Endothelial cell of umbilical vein (primary cell): ENCODE measurements at regions not wholly inside any gene's neighbourhood (a gene's known extent, or its start where the extent isn't known, plus 50 kb on each side); places are given as distances from the start of the nearest gene placed in this dataset.

Experiments
- BruUV-seq: library from RNA; stranded (reverse); fragments of 400-500 nt; replicated peaks from 2 replicates; lab custom pipeline; 2021; lab: Mats Ljungman, UMichigan
- CTCF ChIA-PET: fragments of 300-600, 350-600 bp; sonication (Branson Sonifier 250); formaldehyde crosslinking; loops from one replicate; lab custom pipeline; 2021; ENCODE audit warnings: antibody characterized with exemption, inconsistent platforms; lab: Charles Lee
- POLR2A ChIA-PET: fragments of 300-600, 350-600 bp; sonication (Branson Sonifier 250); formaldehyde crosslinking; loops from one replicate; lab custom pipeline; 2021; ENCODE audit warnings: antibody characterized with exemption, inconsistent platforms; lab: Charles Lee
- DNase-seq: peaks from one replicate; pipeline ENCODE4 v3.0.0-alpha.2; 2011; ENCODE audit warnings: low read depth, low spot score
- FAIRE-seq: peaks from 2 replicates; lab custom pipeline; 2011; peaks lifted over from hg19 to GRCh38; lab: Jason Lieb, UNC
- H2AFZ ChIP-seq: 2 replicates; pipeline ENCODE4 v1.6.0; 2012; ENCODE audit warnings: low read depth, low read length, control low read depth, inconsistent platforms
- H3K27ac ChIP-seq: 2 replicates; pipeline ENCODE4 v1.5.1; 2011; ENCODE audit warnings: low read depth, mild to moderate bottlenecking, control low read depth, low read length, moderate library complexity; ENCODE audit not compliant: insufficient read depth
- H3K27me3 ChIP-seq, 2 experiments: 2 replicates each; pipeline versions ENCODE4 v1.6.0 to v1.6.1; 2011; ENCODE audit warnings: low read length in 2 of 2, mixed read lengths in 1 of 2; ENCODE audit not compliant: control insufficient read depth in 2 of 2, insufficient read depth in 2 of 2
- H3K36me3 ChIP-seq, 2 experiments: 2 replicates in 1 of 2; 3 replicates in 1 of 2; pipeline ENCODE4 v1.5.1; 2011; ENCODE audit warnings: low read length in 2 of 2, mild to moderate bottlenecking in 1 of 2, moderate library complexity in 1 of 2; ENCODE audit not compliant: control insufficient read depth in 2 of 2, insufficient read depth in 2 of 2; ENCODE audit errors: extremely low read depth in 1 of 2
- H3K4me1 ChIP-seq: 3 replicates; pipeline ENCODE4 v1.5.1; 2011; ENCODE audit warnings: mild to moderate bottlenecking, low read length; ENCODE audit not compliant: control insufficient read depth, insufficient read depth; ENCODE audit errors: extremely low read depth
- H3K4me2 ChIP-seq: 2 replicates; pipeline ENCODE4 v1.6.1; 2011; ENCODE audit warnings: low read length, control low read depth, mixed read lengths; ENCODE audit not compliant: insufficient read depth
- H3K4me3 ChIP-seq, 3 experiments: fragments of 200-600 bp in 1 of 3; sonication (generic), shearing (Covaris generic) in 1 of 3; replicated peaks in 1 of 3; 2 replicates each; pipeline ENCODE4 v1.5.1; 2011 to 2016; ENCODE audit warnings: control low read depth in 3 of 3, low read length in 3 of 3, mild to moderate bottlenecking in 2 of 3, inconsistent platforms in 1 of 3, low read depth in 1 of 3, moderate library complexity in 1 of 3; ENCODE audit not compliant: insufficient read depth in 1 of 3
- H3K79me2 ChIP-seq: 2 replicates; pipeline ENCODE4 v1.6.0; 2012; ENCODE audit warnings: low read length, inconsistent platforms; ENCODE audit not compliant: control insufficient read depth, insufficient read depth
- H3K9ac ChIP-seq: replicated peaks from 2 replicates; pipeline ENCODE3; 2011; ENCODE audit warnings: low read length, control low read depth; ENCODE audit not compliant: insufficient read depth; ENCODE audit errors: extremely low read depth
- H3K9me1 ChIP-seq: replicated peaks from 3 replicates; pipeline ENCODE4 v1.6.0; 2011; ENCODE audit warnings: mild to moderate bottlenecking, low read length; ENCODE audit not compliant: control insufficient read depth, insufficient read depth; ENCODE audit errors: extremely low read depth
- H3K9me3 ChIP-seq: replicated peaks from 2 replicates; pipeline ENCODE4 v1.5.1; 2012; ENCODE audit warnings: low read length, inconsistent platforms; ENCODE audit not compliant: control insufficient read depth, insufficient read depth
- H4K20me1 ChIP-seq: replicated peaks from 2 replicates; pipeline ENCODE3; 2011; ENCODE audit warnings: mild to moderate bottlenecking, low read length; ENCODE audit not compliant: control insufficient read depth, insufficient read depth; ENCODE audit errors: extremely low read depth
- EZH2 ChIP-seq: IDR thresholded peaks from 2 replicates; pipeline ENCODE4 v1.6.1; 2012; ENCODE audit warnings: borderline replicate concordance, low read depth, mild to moderate bottlenecking, moderate library complexity, low read length, inconsistent platforms; ENCODE audit not compliant: severe bottlenecking
- FOS ChIP-seq: IDR thresholded peaks from 2 replicates; pipeline ENCODE4 v1.6.1; 2011; ENCODE audit warnings: mild to moderate bottlenecking, low read length, moderate library complexity, borderline replicate concordance; ENCODE audit not compliant: insufficient read depth
- GATA2 ChIP-seq: IDR thresholded peaks from 2 replicates; pipeline ENCODE4 v1.7.0; 2011; ENCODE audit warnings: low read depth, mild to moderate bottlenecking, moderate library complexity, mixed read lengths, low read length; ENCODE audit not compliant: insufficient read length, insufficient read depth
- JUN ChIP-seq: IDR thresholded peaks from 2 replicates; pipeline ENCODE4 v1.6.1; 2011; ENCODE audit warnings: borderline replicate concordance, low read depth; ENCODE audit not compliant: insufficient read length, insufficient read depth
- MYC ChIP-seq: IDR thresholded peaks from one replicate; pipeline ENCODE4 v1.6.1; 2011; ENCODE audit warnings: mild to moderate bottlenecking, low read depth, low read length
- POLR2A ChIP-seq: IDR thresholded peaks from 2 replicates; pipeline ENCODE4 v1.6.1; 2012; ENCODE audit warnings: low read depth, mild to moderate bottlenecking, control low read depth, low read length
- POLR2AphosphoS5 ChIP-seq: IDR thresholded peaks from 2 replicates; pipeline ENCODE4 v1.6.1; 2012; ENCODE audit warnings: low read depth, mild to moderate bottlenecking, control low read depth, low read length, moderate library complexity; ENCODE audit not compliant: insufficient read depth
- dilution Hi-C: fragments of 300-500 bp; cut with MboI; formaldehyde crosslinking; loops from one replicate; pipeline ENCODE4 v1.15.0; 2019; ENCODE audit warnings: low sequenced_read_pairs; ENCODE audit not compliant: extremely low pct_ligation_motif_present
- intact Hi-C: fragments of 100-400 bp; cut with micrococcal nuclease; formaldehyde crosslinking; loops from one replicate; pipeline ENCODE4 v1.10.0; 2022
- TF ChIP-seq, protein P1 (sequence below): IDR thresholded peaks from 2 replicates; pipeline ENCODE4 v1.6.1; 2011; ENCODE audit not compliant: insufficient read depth, insufficient read length
- TF ChIP-seq, protein P2 (sequence below), 2 donors: IDR thresholded peaks; 1 replicate in 1 of 2; 2 replicates in 1 of 2; pipeline ENCODE4 v1.5.1; 2011; ENCODE audit warnings: low read length in 2 of 2, mild to moderate bottlenecking in 2 of 2, moderate library complexity in 2 of 2, control low read depth in 1 of 2, inconsistent platforms in 1 of 2, low read depth in 1 of 2; ENCODE audit not compliant: insufficient read depth in 1 of 2; ENCODE audit errors: extremely low read depth in 1 of 2

GRCh38 chr2:118176601-118177000 lies 88.3 kb downstream of the INSIG2 start:
- DNase-seq (no peak), FAIRE-seq (no peak)
- Histone ChIP-seq H3K27ac (no peak overlapping the region), H3K79me2 (no peaks in the 10 kb centered on the region), H3K9me1 (no peaks in the 10 kb centered on the region), H3K27me3 (peaks cover 9 to 12% of the 10 kb centered on the region in 2 experiments), H3K9ac (no peak overlapping the region), H3K4me3 (no peak overlapping the region), H2AFZ (no peak overlapping the region), H3K9me3 (no peaks in the 10 kb centered on the region), H3K4me2 (no peak overlapping the region), H3K4me1 (no peaks in the 10 kb centered on the region), H4K20me1 (no peaks in the 10 kb centered on the region), H3K36me3 (no peaks in the 10 kb centered on the region)
- intact Hi-C loops: no loop called here
- ChIA-PET CTCF (no interaction called here), POLR2A (no interaction called here)
- dilution Hi-C loops: no loop called here
- BruUV-seq: no TSS peak
- no peak for TF ChIP-seq POLR2AphosphoS5
- no peak for TF ChIP-seq GATA2

DNA sequence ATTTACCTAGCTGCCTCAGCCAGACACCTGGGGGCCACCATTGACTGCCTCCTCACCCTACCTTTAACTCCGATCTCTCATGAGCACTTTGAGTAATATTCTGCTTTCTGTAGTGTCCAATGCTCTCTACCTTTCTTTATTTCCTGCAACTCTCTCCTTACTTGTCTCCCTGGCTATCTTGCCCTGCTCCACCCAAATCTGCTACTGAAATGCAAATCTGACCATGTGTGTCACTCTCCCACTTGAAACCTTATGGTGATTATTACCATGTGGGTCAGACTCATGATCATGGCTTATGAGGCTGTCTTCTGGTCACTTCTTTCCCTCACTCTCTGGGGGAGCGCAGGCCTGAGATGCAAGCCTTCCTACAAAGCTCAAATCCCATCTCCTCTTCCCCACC lies 83.3 kb downstream of the INSIG2 start:
- no TSS peak for BruUV-seq

More for the DNA sequence above, 83.3 kb downstream of the INSIG2 start:
- no peak for DNase-seq
- no peaks in the 10 kb centered on the region for H4K20me1 ChIP-seq
- peaks cover 8% of the 10 kb centered on the region in 2 experiments for H3K27me3 ChIP-seq
- H3K79me2 ChIP-seq: no peaks in the 10 kb centered on the region
- no peak overlapping the region for H3K4me2 ChIP-seq
- no peak overlapping the region for H3K27ac ChIP-seq
- no peak overlapping the region for H3K9ac ChIP-seq
- dilution Hi-C loops (no loop called here), intact Hi-C loops (no loop called here)
- H3K4me3 ChIP-seq: no peak overlapping the region
- ChIA-PET POLR2A (no interaction called here), CTCF (interaction anchor here (1.4 kb wide), 1 partner anchor 125 kb away, joined by 3 read pairs; no protein-coding TSS in a partner anchor)
- no peaks in the 10 kb centered on the region for H3K9me3 ChIP-seq
- H3K36me3 ChIP-seq: no peaks in the 10 kb centered on the region
- no peaks in the 10 kb centered on the region for H3K9me1 ChIP-seq
- FAIRE-seq: no peak
- no peaks in the 10 kb centered on the region for H3K4me1 ChIP-seq
- TF ChIP-seq MYC: no peak
- TF ChIP-seq, protein P1, sequence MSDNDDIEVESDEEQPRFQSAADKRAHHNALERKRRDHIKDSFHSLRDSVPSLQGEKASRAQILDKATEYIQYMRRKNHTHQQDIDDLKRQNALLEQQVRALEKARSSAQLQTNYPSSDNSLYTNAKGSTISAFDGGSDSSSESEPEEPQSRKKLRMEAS: no peak
- TF ChIP-seq, protein P2, sequence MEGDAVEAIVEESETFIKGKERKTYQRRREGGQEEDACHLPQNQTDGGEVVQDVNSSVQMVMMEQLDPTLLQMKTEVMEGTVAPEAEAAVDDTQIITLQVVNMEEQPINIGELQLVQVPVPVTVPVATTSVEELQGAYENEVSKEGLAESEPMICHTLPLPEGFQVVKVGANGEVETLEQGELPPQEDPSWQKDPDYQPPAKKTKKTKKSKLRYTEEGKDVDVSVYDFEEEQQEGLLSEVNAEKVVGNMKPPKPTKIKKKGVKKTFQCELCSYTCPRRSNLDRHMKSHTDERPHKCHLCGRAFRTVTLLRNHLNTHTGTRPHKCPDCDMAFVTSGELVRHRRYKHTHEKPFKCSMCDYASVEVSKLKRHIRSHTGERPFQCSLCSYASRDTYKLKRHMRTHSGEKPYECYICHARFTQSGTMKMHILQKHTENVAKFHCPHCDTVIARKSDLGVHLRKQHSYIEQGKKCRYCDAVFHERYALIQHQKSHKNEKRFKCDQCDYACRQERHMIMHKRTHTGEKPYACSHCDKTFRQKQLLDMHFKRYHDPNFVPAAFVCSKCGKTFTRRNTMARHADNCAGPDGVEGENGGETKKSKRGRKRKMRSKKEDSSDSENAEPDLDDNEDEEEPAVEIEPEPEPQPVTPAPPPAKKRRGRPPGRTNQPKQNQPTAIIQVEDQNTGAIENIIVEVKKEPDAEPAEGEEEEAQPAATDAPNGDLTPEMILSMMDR (IDR thresholded peaks at IDR 0.05; ENCODE audit: extremely low read depth in 1 of 2, insufficient read depth in 1 of 2, low read depth in 1 of 2, low read length in 2 of 2): no peak
- TF ChIP-seq EZH2: no peak
- no peak for TF ChIP-seq POLR2AphosphoS5
- no peak for TF ChIP-seq JUN
- no peak for TF ChIP-seq FOS
- no peak for TF ChIP-seq GATA2
- no peak for TF ChIP-seq POLR2A
- no peak overlapping the region for H2AFZ ChIP-seq
